Neural progenitor cell (in vitro differentiated cells): ENCODE measurements at regions not wholly inside any gene's neighbourhood (a gene's known extent, or its start where the extent isn't known, plus 50 kb on each side); places are given as distances from the start of the nearest gene placed in this dataset.

ENCODE experiments used
- DNase-seq: peaks from one replicate; pipeline ENCODE4 v3.0.0-alpha.2; 2016; ENCODE audit warnings: low spot score
- H2AFZ ChIP-seq: fragments of 200-600 bp; sonication (generic); replicated peaks from 2 replicates; pipeline ENCODE4 v1.6.1; 2016; ENCODE audit warnings: antibody characterized with exemption
- H3F3A ChIP-seq: fragments of 200-600 bp; sonication (generic); 2 replicates; pipeline ENCODE4 v1.6.1; 2016; ENCODE audit warnings: antibody characterized with exemption, low read depth
- H3K27ac ChIP-seq: fragments of 200-600 bp; sonication (generic); 2 replicates; pipeline ENCODE4 v1.5.1; 2016; ENCODE audit warnings: mild to moderate bottlenecking
- H3K27me3 ChIP-seq: fragments of 200-600 bp; sonication (generic); 2 replicates; pipeline ENCODE4 v1.6.1; 2016; ENCODE audit warnings: mild to moderate bottlenecking, moderate library complexity
- H3K36me3 ChIP-seq: fragments of 200-600 bp; sonication (generic); 2 replicates; pipeline ENCODE4 v1.5.1; 2016
- H3K4me1 ChIP-seq: fragments of 200-600 bp; sonication (generic); 2 replicates; pipeline ENCODE4 v1.6.1; 2016; ENCODE audit warnings: mixed run types
- H3K4me2 ChIP-seq: fragments of 200-600 bp; sonication (generic); 2 replicates; pipeline ENCODE4 v1.6.1; 2016
- H3K4me3 ChIP-seq: fragments of 200-600 bp; sonication (generic); 2 replicates; pipeline ENCODE4 v1.5.1; 2016
- H3K79me2 ChIP-seq: fragments of 200-600 bp; sonication (generic); 2 replicates; pipeline ENCODE4 v1.6.1; 2016; ENCODE audit warnings: low read depth
- H3K9ac ChIP-seq: fragments of 200-600 bp; sonication (generic); 2 replicates; pipeline ENCODE4 v1.6.1; 2016
- H3K9me3 ChIP-seq: fragments of 200-600 bp; sonication (generic); 2 replicates; pipeline ENCODE4 v1.5.1; 2016; ENCODE audit warnings: low read depth
- H4K20me1 ChIP-seq: fragments of 200-600 bp; sonication (generic); 2 replicates; pipeline ENCODE4 v1.6.1; 2016; ENCODE audit warnings: low read depth
- H3K27ac Mint-ChIP-seq: 3 replicates; pipeline ENCODE4 v1.8.0; 2021; ENCODE audit warnings: mixed read lengths
- H3K27me3 Mint-ChIP-seq: 2 replicates; pipeline ENCODE4 v1.8.0; 2022; ENCODE audit warnings: low read depth, mild to moderate bottlenecking, inconsistent platforms, moderate library complexity, mixed read lengths; ENCODE audit not compliant: insufficient read depth
- H3K36me3 Mint-ChIP-seq: 3 replicates; pipeline ENCODE4 v1.8.0; 2021; ENCODE audit warnings: mixed read lengths
- H3K4me1 Mint-ChIP-seq: 3 replicates; pipeline ENCODE4 v1.8.0; 2021; ENCODE audit warnings: mixed read lengths
- H3K4me3 Mint-ChIP-seq: 3 replicates; pipeline ENCODE4 v1.8.0; 2021; ENCODE audit warnings: mild to moderate bottlenecking, moderate library complexity, mixed read lengths
- H3K9me3 Mint-ChIP-seq: 3 replicates; pipeline ENCODE4 v1.8.0; 2020; ENCODE audit warnings: mixed read lengths
- CTCF ChIP-seq: fragments of 200-600 bp; sonication (generic); IDR thresholded peaks from 2 replicates; pipeline ENCODE4 v1.5.1; 2017; ENCODE audit warnings: antibody characterized with exemption, mild to moderate bottlenecking
- EZH2 ChIP-seq: fragments of 200-600 bp; sonication (generic); IDR thresholded peaks from 2 replicates; pipeline ENCODE4 v1.6.1; 2017; ENCODE audit warnings: antibody characterized with exemption, mild to moderate bottlenecking, moderate library complexity
- EZH2phosphoT487 ChIP-seq: fragments of 200-600 bp; sonication (generic); IDR thresholded peaks from 2 replicates; pipeline ENCODE4 v1.6.1; 2017; ENCODE audit warnings: antibody characterized with exemption

GRCh38 chr18:23316316-23316715 is 136.8 kb upstream of the RIOK3 start:
- H3K27me3 ChIP-seq, result no peaks in the 10 kb centered on the region
- H3K4me1 ChIP-seq, result no peaks in the 10 kb centered on the region
- no peak overlapping the region for H3K27ac Mint-ChIP-seq
- no peaks in the 10 kb centered on the region for H3K79me2 ChIP-seq
- no peak overlapping the region for H3K4me2 ChIP-seq
- no peaks in the 10 kb centered on the region for H3F3A ChIP-seq
- DNase-seq, result no peak
- H3K27ac ChIP-seq, result no peak overlapping the region
- H2AFZ ChIP-seq, result no peak overlapping the region
- peaks cover 6% of the 10 kb centered on the region for H3K36me3 Mint-ChIP-seq
- no peaks in the 10 kb centered on the region for H4K20me1 ChIP-seq
- H3K4me3 ChIP-seq, result no peak overlapping the region
- H3K4me1 Mint-ChIP-seq, result peaks cover 4% of the 10 kb centered on the region
- no peak overlapping the region for H3K9ac ChIP-seq
- H3K36me3 ChIP-seq, result no peaks in the 10 kb centered on the region
- peaks cover 6% of the 10 kb centered on the region for H3K9me3 Mint-ChIP-seq
- no peaks in the 10 kb centered on the region for H3K9me3 ChIP-seq
- TF ChIP-seq CTCF (no peak), EZH2phosphoT487 (no peak), EZH2 (no peak)
- no peak overlapping the region for H3K4me3 Mint-ChIP-seq
- H3K27me3 Mint-ChIP-seq, result no peaks in the 10 kb centered on the region

- Mint-ChIP-seq H3K27ac (no peak overlapping the region), H3K9me3 (peaks cover 6% of the 10 kb centered on the region), H3K36me3 (peaks cover 6% of the 10 kb centered on the region), H3K27me3 (no peaks in the 10 kb centered on the region), H3K4me3 (no peak overlapping the region), H3K4me1 (peaks cover 4% of the 10 kb centered on the region)
- Histone ChIP-seq H3K4me2 (no peak overlapping the region), H3K4me3 (no peak overlapping the region), H3K27ac (no peak overlapping the region), H3K9ac (no peak overlapping the region), H3K9me3 (no peaks in the 10 kb centered on the region), H2AFZ (no peak overlapping the region), H3F3A (no peaks in the 10 kb centered on the region), H3K27me3 (no peaks in the 10 kb centered on the region), H3K36me3 (no peaks in the 10 kb centered on the region), H3K4me1 (no peaks in the 10 kb centered on the region), H4K20me1 (no peaks in the 10 kb centered on the region), H3K79me2 (no peaks in the 10 kb centered on the region)
- TF ChIP-seq EZH2phosphoT487 (no peak), EZH2 (no peak)
- no peak for DNase-seq
Measured at GRCh38 chr18:23316988-23317387, 136.1 kb upstream of the RIOK3 start.

GRCh38 chr18:23317975-23318675 is 135.0 kb upstream of the RIOK3 start:
- DNase-seq, result no peak
- Histone ChIP-seq H4K20me1 (no peaks in the 10 kb centered on the region), H3K36me3 (no peaks in the 10 kb centered on the region), H3K27ac (no peak overlapping the region), H2AFZ (no peak overlapping the region), H3K4me3 (no peak overlapping the region), H3K9me3 (no peaks in the 10 kb centered on the region), H3F3A (no peaks in the 10 kb centered on the region), H3K4me2 (no peak overlapping the region), H3K27me3 (no peaks in the 10 kb centered on the region), H3K9ac (no peak overlapping the region), H3K79me2 (no peaks in the 10 kb centered on the region), H3K4me1 (no peaks in the 10 kb centered on the region)
- no peak for TF ChIP-seq EZH2phosphoT487
- no peak for TF ChIP-seq CTCF
- no peak for TF ChIP-seq EZH2
- H3K27me3 Mint-ChIP-seq, result no peaks in the 10 kb centered on the region
- no peaks in the 10 kb centered on the region for H3K4me1 Mint-ChIP-seq
- peaks cover 6% of the 10 kb centered on the region for H3K36me3 Mint-ChIP-seq
- no peak overlapping the region for H3K4me3 Mint-ChIP-seq
- no peak overlapping the region for H3K27ac Mint-ChIP-seq
- H3K9me3 Mint-ChIP-seq, result peaks cover 6% of the 10 kb centered on the region

GRCh38 chr18:23320709-23321236 is 132.3 kb upstream of the RIOK3 start:
- Mint-ChIP-seq H3K27ac (no peak overlapping the region), H3K4me3 (no peak overlapping the region), H3K27me3 (peaks cover 2% of the 10 kb centered on the region), H3K9me3 (peaks cover 4% of the 10 kb centered on the region), H3K36me3 (no peaks in the 10 kb centered on the region), H3K4me1 (peaks cover 8% of the 10 kb centered on the region)
- Histone ChIP-seq H3K4me3 (no peak overlapping the region), H3K36me3 (no peaks in the 10 kb centered on the region), H3K27me3 (no peaks in the 10 kb centered on the region), H4K20me1 (no peaks in the 10 kb centered on the region), H3K4me1 (peaks cover 3% of the 10 kb centered on the region), H3K9me3 (no peaks in the 10 kb centered on the region), H3K9ac (no peak overlapping the region), H3K27ac (no peak overlapping the region), H2AFZ (no peak overlapping the region), H3K4me2 (no peak overlapping the region), H3K79me2 (no peaks in the 10 kb centered on the region), H3F3A (no peaks in the 10 kb centered on the region)
- DNase-seq, result no peak
- TF ChIP-seq EZH2 (no peak), CTCF (no peak), EZH2phosphoT487 (no peak)
